ENCODE measurements at regions not wholly inside any gene's neighbourhood (a gene's known extent, or its start where the extent isn't known, plus 50 kb on each side); places are given as distances from the start of the nearest gene placed in this dataset.

GRCh38 chr4:45327544-45327943 is 601.2 kb upstream of the GNPDA2 start:
- no peak for TF ChIP-seq CTCF (IDR thresholded peaks at IDR 0.05)
- no peak for TF ChIP-seq POLR2A (IDR thresholded peaks at IDR 0.05)
